GM12892 (cell line): ENCODE measurements at regions not wholly inside any gene's neighbourhood (a gene's known extent, or its start where the extent isn't known, plus 50 kb on each side); places are given as distances from the start of the nearest gene placed in this dataset.

ENCODE experiments used
- POLR2A ChIP-seq: IDR thresholded peaks from 2 replicates; pipeline ENCODE4 v1.6.1; 2011; ENCODE audit warnings: low read depth, low read length, control low read depth
- POLR2AphosphoS5 ChIP-seq: IDR thresholded peaks from 2 replicates; pipeline ENCODE4 v1.6.1; 2011; ENCODE audit warnings: low read depth, low read length, control low read depth
- TAF1 ChIP-seq: IDR thresholded peaks from 2 replicates; pipeline ENCODE4 v1.6.1; 2011; ENCODE audit warnings: low read depth, mild to moderate bottlenecking, control low read depth, low read length, borderline replicate concordance

DNA sequence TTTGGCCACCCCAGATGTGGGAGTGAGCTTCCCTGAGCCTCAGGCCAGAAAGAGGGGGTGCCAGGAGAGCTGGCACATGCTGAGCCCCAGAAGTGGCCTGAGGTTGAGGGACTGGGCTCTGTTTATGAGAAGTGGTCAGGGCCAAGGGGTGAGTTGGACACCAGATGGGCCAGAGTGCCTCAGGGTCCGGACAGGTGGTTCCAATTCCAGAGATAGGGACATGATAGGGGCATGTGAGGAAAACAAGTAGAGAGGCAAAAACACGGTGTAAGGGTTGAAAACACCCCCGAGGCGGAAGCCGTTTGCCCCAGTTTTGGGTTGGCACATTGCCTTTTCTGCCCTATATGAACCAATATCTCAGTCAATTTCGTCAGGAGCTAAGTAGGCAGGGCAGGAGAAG lies 125.6 kb upstream of the NFIB start:
- TF ChIP-seq POLR2A (no peak), POLR2AphosphoS5 (no peak), TAF1 (no peak)
